ENCODE measurements at regions not wholly inside any gene's neighbourhood (a gene's known extent, or its start where the extent isn't known, plus 50 kb on each side); places are given as distances from the start of the nearest gene placed in this dataset.

DNA sequence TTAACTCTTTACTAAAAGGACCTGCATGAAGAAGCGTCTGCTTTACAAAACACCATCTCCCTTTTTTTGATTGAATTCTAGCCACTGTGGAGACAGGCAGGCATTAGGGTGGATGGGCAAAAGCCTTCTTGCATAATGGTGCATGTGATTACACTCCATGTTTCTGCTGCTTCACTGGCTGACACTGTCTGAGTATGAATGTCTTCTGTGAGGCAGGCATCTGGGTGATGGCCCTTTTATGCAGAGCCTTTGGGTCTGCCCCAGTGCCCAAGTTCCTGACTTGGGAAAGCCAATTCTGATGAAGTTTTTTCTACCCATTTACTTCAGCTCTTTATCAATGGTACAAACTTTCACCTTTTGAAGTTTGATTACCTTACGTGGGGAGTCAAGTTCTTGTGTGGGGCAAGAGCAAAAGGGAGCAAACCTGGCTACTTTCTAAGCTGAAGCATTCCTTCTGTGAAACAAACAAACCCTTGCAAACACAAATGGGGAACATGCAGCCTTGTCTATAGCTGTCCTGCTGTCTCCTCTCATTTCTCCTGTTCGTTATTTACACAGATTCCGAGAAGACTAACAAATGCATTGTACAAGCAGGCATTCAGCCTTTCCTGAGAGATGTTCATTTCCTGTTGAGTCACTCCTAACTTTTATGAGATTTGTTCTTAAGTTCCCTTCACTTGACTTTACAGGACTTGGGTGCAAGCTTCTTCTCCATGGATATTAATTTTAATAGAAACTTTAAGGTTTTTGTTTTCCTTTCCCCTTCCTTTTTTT lies 301.9 kb downstream of the TLL1 start:
- H3K9ac ChIP-seq, result no peak overlapping the region
- H3K4me2 ChIP-seq (ENCODE audit: low read length), result no peak overlapping the region
- H3K4me3 ChIP-seq (ENCODE audit: low read depth, low read length), result no peak overlapping the region
- H3K9me3 ChIP-seq (ENCODE audit: control insufficient read depth, low read length), result no peaks in the 10 kb centered on the region
- no peaks in the 10 kb centered on the region for H3K36me3 ChIP-seq (ENCODE audit: control insufficient read depth, insufficient read depth, low read length)
- H3K4me1 ChIP-seq, result no peaks in the 10 kb centered on the region
- no peaks in the 10 kb centered on the region for H3K79me2 ChIP-seq
- no peak overlapping the region for H3K27ac ChIP-seq
- H2AFZ ChIP-seq, result no peak overlapping the region
- TF ChIP-seq, protein P1, sequence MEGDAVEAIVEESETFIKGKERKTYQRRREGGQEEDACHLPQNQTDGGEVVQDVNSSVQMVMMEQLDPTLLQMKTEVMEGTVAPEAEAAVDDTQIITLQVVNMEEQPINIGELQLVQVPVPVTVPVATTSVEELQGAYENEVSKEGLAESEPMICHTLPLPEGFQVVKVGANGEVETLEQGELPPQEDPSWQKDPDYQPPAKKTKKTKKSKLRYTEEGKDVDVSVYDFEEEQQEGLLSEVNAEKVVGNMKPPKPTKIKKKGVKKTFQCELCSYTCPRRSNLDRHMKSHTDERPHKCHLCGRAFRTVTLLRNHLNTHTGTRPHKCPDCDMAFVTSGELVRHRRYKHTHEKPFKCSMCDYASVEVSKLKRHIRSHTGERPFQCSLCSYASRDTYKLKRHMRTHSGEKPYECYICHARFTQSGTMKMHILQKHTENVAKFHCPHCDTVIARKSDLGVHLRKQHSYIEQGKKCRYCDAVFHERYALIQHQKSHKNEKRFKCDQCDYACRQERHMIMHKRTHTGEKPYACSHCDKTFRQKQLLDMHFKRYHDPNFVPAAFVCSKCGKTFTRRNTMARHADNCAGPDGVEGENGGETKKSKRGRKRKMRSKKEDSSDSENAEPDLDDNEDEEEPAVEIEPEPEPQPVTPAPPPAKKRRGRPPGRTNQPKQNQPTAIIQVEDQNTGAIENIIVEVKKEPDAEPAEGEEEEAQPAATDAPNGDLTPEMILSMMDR (IDR thresholded peaks at IDR 0.05), result no peak
- no peaks in the 10 kb centered on the region for H3K27me3 ChIP-seq (ENCODE audit: control insufficient read depth, insufficient read depth, low read length)

DNA sequence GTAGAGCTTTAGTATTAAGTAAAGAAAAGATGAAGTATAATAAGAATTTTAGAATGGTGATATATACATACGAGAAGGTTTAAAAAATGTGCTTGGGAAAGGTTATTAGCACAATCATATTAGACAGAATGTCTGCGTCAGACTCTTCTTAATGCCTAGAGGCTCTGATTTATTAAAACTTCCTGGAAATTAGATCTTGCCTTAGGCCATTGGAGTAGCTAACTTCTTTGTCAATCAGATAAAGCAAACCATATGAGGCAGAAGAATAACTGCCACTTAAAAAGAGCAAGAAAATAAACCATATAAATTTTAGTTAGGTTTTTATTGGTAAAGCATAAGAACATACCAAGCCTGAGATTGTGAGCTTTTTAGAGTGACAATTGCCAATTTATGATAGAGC lies 309.1 kb downstream of the TLL1 start:
- no peaks in the 10 kb centered on the region for H3K9me3 ChIP-seq (ENCODE audit: control insufficient read depth, low read length)
- no peaks in the 10 kb centered on the region for H3K27me3 ChIP-seq (ENCODE audit: control insufficient read depth, insufficient read depth, low read length)
- no peaks in the 10 kb centered on the region for H3K4me1 ChIP-seq
- H3K4me3 ChIP-seq (ENCODE audit: low read depth, low read length), result no peak overlapping the region
- H3K9ac ChIP-seq, result no peak overlapping the region
- no peaks in the 10 kb centered on the region for H3K79me2 ChIP-seq
- TF ChIP-seq, protein P1 (IDR thresholded peaks at IDR 0.05), result no peak
- no peak overlapping the region for H2AFZ ChIP-seq
- H3K27ac ChIP-seq, result no peak overlapping the region
- no peaks in the 10 kb centered on the region for H3K36me3 ChIP-seq (ENCODE audit: control insufficient read depth, insufficient read depth, low read length)
- no peak overlapping the region for H3K4me2 ChIP-seq (ENCODE audit: low read length)

DNA sequence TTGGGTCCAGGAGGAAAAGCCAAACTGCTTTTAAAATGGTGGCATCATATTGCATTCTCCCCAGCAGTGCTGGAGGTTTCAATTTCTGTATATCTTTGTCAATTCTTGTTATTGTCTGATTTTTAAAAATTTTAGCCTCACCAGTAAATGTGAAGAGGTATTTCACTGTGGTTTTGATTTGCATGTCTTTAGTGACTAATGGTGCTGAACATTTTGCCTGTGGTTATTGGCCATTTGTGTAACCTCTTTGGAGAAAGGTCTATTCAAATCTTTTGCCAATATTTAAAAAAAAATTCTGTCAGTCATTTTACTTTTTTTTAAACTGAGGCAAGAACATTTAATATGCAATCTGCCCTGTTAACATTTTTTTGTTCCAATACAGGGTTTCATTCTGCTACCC lies 322.1 kb downstream of the TLL1 start:
- TF ChIP-seq, protein P1 (IDR thresholded peaks at IDR 0.05), result no peak
- Histone ChIP-seq H3K27me3 (ENCODE audit: control insufficient read depth, insufficient read depth, low read length) (no peaks in the 10 kb centered on the region), H3K9ac (no peak overlapping the region), H3K36me3 (ENCODE audit: control insufficient read depth, insufficient read depth, low read length) (no peaks in the 10 kb centered on the region), H3K9me3 (ENCODE audit: control insufficient read depth, low read length) (no peaks in the 10 kb centered on the region), H3K4me1 (no peaks in the 10 kb centered on the region), H3K4me2 (ENCODE audit: low read length) (no peak overlapping the region), H3K79me2 (no peaks in the 10 kb centered on the region), H3K4me3 (ENCODE audit: low read depth, low read length) (no peak overlapping the region), H2AFZ (no peak overlapping the region), H3K27ac (no peak overlapping the region)

GRCh38 chr4:166197166-166197565 lies 324.1 kb downstream of the TLL1 start:
- Histone ChIP-seq H3K4me1 (no peaks in the 10 kb centered on the region), H3K4me2 (ENCODE audit: low read length) (no peak overlapping the region), H3K36me3 (ENCODE audit: control insufficient read depth, insufficient read depth, low read length) (no peaks in the 10 kb centered on the region), H3K4me3 (ENCODE audit: low read depth, low read length) (no peak overlapping the region), H2AFZ (no peak overlapping the region), H3K9me3 (ENCODE audit: control insufficient read depth, low read length) (no peaks in the 10 kb centered on the region), H3K27me3 (ENCODE audit: control insufficient read depth, insufficient read depth, low read length) (no peaks in the 10 kb centered on the region), H3K27ac (no peak overlapping the region), H3K9ac (no peak overlapping the region), H3K79me2 (no peaks in the 10 kb centered on the region)
- TF ChIP-seq, protein P1 (IDR thresholded peaks at IDR 0.05), result no peak

DNA sequence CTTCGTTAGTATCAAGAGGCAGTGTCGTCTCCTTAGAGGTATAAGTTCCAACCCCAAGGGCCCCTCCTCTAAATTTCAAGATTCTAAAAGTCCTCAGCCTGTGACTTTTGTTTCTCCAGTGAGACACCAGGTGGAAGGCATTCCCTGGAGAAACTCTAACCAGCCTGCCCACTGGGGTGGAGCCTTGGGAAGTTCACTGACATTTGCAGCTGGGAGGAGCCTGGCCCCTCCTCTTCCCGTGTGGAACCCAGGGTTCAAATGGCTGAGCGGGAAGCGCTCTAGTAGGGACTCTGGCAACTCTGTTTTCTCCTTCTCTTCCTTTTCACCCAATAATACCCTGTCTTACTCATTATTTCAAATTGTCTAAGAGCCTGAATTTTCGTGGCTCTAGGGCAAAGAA lies 325.0 kb downstream of the TLL1 start:
- Histone ChIP-seq H3K4me1 (no peaks in the 10 kb centered on the region), H3K27me3 (ENCODE audit: control insufficient read depth, insufficient read depth, low read length) (no peaks in the 10 kb centered on the region), H3K27ac (no peak overlapping the region), H3K9me3 (ENCODE audit: control insufficient read depth, low read length) (no peaks in the 10 kb centered on the region), H3K9ac (no peak overlapping the region), H3K4me3 (ENCODE audit: low read depth, low read length) (no peak overlapping the region), H2AFZ (no peak overlapping the region), H3K4me2 (ENCODE audit: low read length) (no peak overlapping the region), H3K36me3 (ENCODE audit: control insufficient read depth, insufficient read depth, low read length) (no peaks in the 10 kb centered on the region), H3K79me2 (no peaks in the 10 kb centered on the region)
- TF ChIP-seq, protein P1 (IDR thresholded peaks at IDR 0.05), result no peak

All from parathyroid adenoma (tissue), 2 donors.